SJSA1 (cell line): ENCODE measurements at regions not wholly inside any gene's neighbourhood (a gene's known extent, or its start where the extent isn't known, plus 50 kb on each side); places are given as distances from the start of the nearest gene placed in this dataset.

ENCODE experiments used
- DNase-seq, 2 experiments: peaks; one replicate each; pipeline ENCODE4 v3.0.0-alpha.2; 2015 to 2020; ENCODE audit warnings: low spot score in 2 of 2, low read depth in 1 of 2
- H3K27ac ChIP-seq: fragments of 250-450 bp; sonication (Bioruptor Pico); 2 replicates; pipeline ENCODE4 v1.5.1; 2020; ENCODE audit warnings: mild to moderate bottlenecking, moderate library complexity
- H3K27me3 ChIP-seq: fragments of 250-450 bp; sonication (Bioruptor Pico); replicated peaks from 2 replicates; pipeline ENCODE4 v1.5.1; 2020; ENCODE audit warnings: mild to moderate bottlenecking, moderate library complexity
- H3K36me3 ChIP-seq: fragments of 250-450 bp; sonication (Bioruptor Pico); 2 replicates; pipeline ENCODE4 v1.5.1; 2020; ENCODE audit warnings: mild to moderate bottlenecking
- H3K4me1 ChIP-seq: fragments of 250-450 bp; sonication (Bioruptor Pico); replicated peaks from 2 replicates; pipeline ENCODE4 v1.6.1; 2021; ENCODE audit warnings: mild to moderate bottlenecking
- H3K4me3 ChIP-seq: fragments of 250-450 bp; sonication (Bioruptor Pico); 2 replicates; pipeline ENCODE4 v1.5.1; 2020; ENCODE audit warnings: mild to moderate bottlenecking
- H3K9me3 ChIP-seq: fragments of 250-450 bp; sonication (Bioruptor Pico); replicated peaks from 2 replicates; pipeline ENCODE4 v1.5.1; 2020; ENCODE audit warnings: mild to moderate bottlenecking

- Histone ChIP-seq H3K27ac (no peak overlapping the region), H3K4me1 (no peaks in the 10 kb centered on the region)
Measured at GRCh38 chr3:190790185-190790584, 72.3 kb downstream of the GMNC start.

GRCh38 chr3:190786898-190787297, 75.6 kb downstream of the GMNC start:
- Histone ChIP-seq H3K36me3 (no peaks in the 10 kb centered on the region), H3K9me3 (no peaks in the 10 kb centered on the region), H3K27me3 (no peaks in the 10 kb centered on the region), H3K27ac (no peak overlapping the region), H3K4me1 (no peaks in the 10 kb centered on the region), H3K4me3 (no peak overlapping the region)
- DNase-seq: no peak

More at GRCh38 chr3:190790185-190790584, 72.3 kb downstream of the GMNC start:
- no peaks in the 10 kb centered on the region; the same call in 1 of the 2 replicates for H3K27me3 ChIP-seq
- no peak overlapping the region for H3K4me3 ChIP-seq
- DNase-seq: no peak
- H3K9me3 ChIP-seq: no peaks in the 10 kb centered on the region
- no peaks in the 10 kb centered on the region for H3K36me3 ChIP-seq

DNA sequence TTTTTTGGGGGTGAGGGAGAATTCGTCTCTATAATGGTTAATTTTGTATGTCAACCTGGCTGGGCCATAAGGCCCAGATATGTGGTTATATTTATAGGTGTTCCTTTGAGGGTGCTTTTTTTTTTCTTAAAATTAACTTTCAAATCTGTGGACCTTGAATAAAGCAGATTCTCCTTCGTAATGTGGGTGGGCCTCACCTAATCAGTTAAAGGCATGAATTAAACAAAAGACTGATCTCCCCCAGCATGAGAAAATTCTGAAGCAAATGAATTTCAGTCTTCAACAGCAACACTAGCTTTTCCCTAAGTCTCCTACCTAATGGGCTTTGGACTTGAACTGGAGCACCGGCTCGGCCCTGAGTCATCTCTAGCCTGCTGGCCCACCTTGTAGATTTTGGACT, 77.4 kb downstream of the GMNC start:
- Histone ChIP-seq H3K27ac (no peak overlapping the region), H3K9me3 (no peaks in the 10 kb centered on the region), H3K36me3 (no peaks in the 10 kb centered on the region), H3K4me3 (no peak overlapping the region), H3K27me3 (no peaks in the 10 kb centered on the region), H3K4me1 (no peaks in the 10 kb centered on the region)
- no peak for DNase-seq

GRCh38 chr3:190780524-190780923, 82.0 kb downstream of the GMNC start:
- Histone ChIP-seq H3K27me3 (no peaks in the 10 kb centered on the region), H3K4me1 (no peaks in the 10 kb centered on the region), H3K9me3 (no peaks in the 10 kb centered on the region), H3K27ac (no peak overlapping the region), H3K4me3 (no peak overlapping the region), H3K36me3 (no peaks in the 10 kb centered on the region)
- DNase-seq: no peak

- Histone ChIP-seq H3K9me3 (no peaks in the 10 kb centered on the region), H3K27ac (no peak overlapping the region), H3K27me3 (no peaks in the 10 kb centered on the region), H3K36me3 (no peaks in the 10 kb centered on the region), H3K4me1 (no peaks in the 10 kb centered on the region), H3K4me3 (no peak overlapping the region)
- DNase-seq: no peak
Measured at GRCh38 chr3:190774633-190775032, 87.9 kb downstream of the GMNC start.

DNA sequence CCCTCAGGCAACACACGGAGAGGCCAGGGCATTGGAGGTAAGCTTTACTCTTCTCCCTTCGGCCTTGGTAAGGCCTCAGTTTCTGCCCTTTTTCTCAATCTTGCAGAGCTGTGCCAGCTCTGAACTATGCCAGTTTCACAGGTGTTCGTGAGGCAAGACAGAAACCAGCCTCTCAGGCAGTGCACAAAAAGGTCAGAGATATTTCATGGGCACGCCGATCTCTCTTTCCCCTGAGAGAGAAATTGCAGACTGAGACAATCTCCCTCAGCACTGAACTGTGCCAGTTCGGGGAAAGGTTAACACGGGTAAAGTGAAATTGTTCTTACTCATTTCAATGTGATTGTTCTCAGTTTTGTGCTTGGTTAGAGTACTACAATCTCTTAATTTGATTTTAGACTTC, 88.5 kb downstream of the GMNC start:
- Histone ChIP-seq H3K27me3 (no peaks in the 10 kb centered on the region), H3K9me3 (no peaks in the 10 kb centered on the region), H3K4me1 (no peaks in the 10 kb centered on the region), H3K27ac (no peak overlapping the region), H3K36me3 (no peaks in the 10 kb centered on the region), H3K4me3 (no peak overlapping the region)
- DNase-seq: no peak

DNA sequence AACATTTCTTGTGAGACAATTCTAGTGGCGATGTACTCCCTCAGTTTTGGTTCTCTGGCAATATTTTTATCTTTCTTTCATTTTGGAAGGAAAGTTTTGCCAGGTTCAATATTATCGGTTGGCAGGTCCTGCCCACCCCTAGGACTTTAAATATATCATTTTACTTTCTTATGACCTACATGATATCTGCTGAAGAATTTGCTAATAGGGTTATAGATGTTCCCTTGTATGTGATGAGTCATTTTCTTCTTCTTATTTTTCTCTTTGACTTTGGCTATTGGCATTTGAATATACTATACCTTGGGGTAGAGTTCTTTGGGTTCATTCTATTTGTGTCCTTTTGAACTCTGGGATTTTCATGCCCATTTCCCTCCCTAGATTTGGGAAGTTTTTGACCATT, 89.7 kb downstream of the GMNC start:
- Histone ChIP-seq H3K4me1 (no peaks in the 10 kb centered on the region), H3K4me3 (no peak overlapping the region), H3K27ac (no peak overlapping the region), H3K9me3 (no peaks in the 10 kb centered on the region), H3K36me3 (no peaks in the 10 kb centered on the region), H3K27me3 (no peaks in the 10 kb centered on the region)
- DNase-seq: no peak

- DNase-seq: no peak
- Histone ChIP-seq H3K27me3 (no peaks in the 10 kb centered on the region), H3K36me3 (no peaks in the 10 kb centered on the region), H3K27ac (no peak overlapping the region), H3K9me3 (no peaks in the 10 kb centered on the region), H3K4me3 (no peak overlapping the region), H3K4me1 (no peaks in the 10 kb centered on the region)
Measured at GRCh38 chr3:190768891-190769290, 93.6 kb downstream of the GMNC start.

DNA sequence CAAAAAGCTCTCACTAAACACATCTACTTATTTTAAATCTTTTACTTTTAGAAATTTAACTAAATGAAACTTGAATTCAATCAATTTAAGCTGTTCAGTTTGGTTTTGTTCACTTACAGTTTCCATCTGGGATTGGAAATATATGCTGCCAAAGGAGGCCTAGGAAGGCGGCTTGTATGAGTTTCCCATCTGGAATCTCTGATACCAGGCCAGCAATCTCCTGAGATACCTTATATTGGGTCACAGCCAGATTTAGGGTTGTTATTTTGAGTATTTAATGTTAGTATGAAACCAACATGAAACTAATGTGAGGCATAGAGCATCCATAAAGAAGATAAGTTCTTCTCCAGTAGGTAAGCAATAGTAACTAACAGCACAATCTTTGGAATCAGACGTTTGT, 94.6 kb downstream of the GMNC start:
- H3K9me3 ChIP-seq: no peaks in the 10 kb centered on the region
- no peak overlapping the region for H3K4me3 ChIP-seq
- H3K27ac ChIP-seq: no peak overlapping the region
- no peaks in the 10 kb centered on the region for H3K4me1 ChIP-seq
- DNase-seq: no peak
- no peaks in the 10 kb centered on the region for H3K36me3 ChIP-seq
- no peaks in the 10 kb centered on the region for H3K27me3 ChIP-seq

GRCh38 chr3:190764231-190765134, 98.0 kb downstream of the GMNC start:
- no peak for DNase-seq
- H3K27me3 ChIP-seq: no peaks in the 10 kb centered on the region
- H3K9me3 ChIP-seq: no peaks in the 10 kb centered on the region
- no peak overlapping the region for H3K27ac ChIP-seq
- no peak overlapping the region for H3K4me3 ChIP-seq
- H3K4me1 ChIP-seq: no peaks in the 10 kb centered on the region
- H3K36me3 ChIP-seq: no peaks in the 10 kb centered on the region

- no peak for DNase-seq
- Histone ChIP-seq H3K4me1 (no peaks in the 10 kb centered on the region), H3K27me3 (no peaks in the 10 kb centered on the region), H3K36me3 (no peaks in the 10 kb centered on the region), H3K4me3 (no peak overlapping the region), H3K9me3 (no peaks in the 10 kb centered on the region), H3K27ac (no peak overlapping the region)
Measured at GRCh38 chr3:190762801-190763200, 99.7 kb downstream of the GMNC start.

DNA sequence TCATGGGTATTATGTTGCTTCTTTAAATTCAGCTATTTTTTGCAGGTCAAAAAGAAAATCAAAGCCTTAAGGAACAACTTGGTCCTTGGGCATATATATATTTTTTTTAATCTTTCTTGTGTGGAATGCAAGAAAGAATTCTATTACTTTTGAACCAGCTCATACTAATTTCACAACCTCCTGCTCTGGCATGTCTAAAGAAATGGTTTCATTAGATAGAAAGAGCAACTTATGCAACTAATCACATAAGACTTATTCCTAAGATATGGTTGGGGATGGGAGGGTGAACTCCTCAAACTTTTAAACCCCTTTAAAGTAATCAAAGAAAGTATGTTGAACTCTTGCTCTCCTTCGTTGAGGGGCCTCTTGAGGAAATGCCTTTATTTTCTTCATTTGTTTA, 114.9 kb downstream of the GMNC start:
- DNase-seq: no peak
- Histone ChIP-seq H3K4me3 (no peak overlapping the region), H3K27ac (no peak overlapping the region), H3K9me3 (no peaks in the 10 kb centered on the region), H3K36me3 (no peaks in the 10 kb centered on the region), H3K4me1 (no peaks in the 10 kb centered on the region), H3K27me3 (no peaks in the 10 kb centered on the region)

DNA sequence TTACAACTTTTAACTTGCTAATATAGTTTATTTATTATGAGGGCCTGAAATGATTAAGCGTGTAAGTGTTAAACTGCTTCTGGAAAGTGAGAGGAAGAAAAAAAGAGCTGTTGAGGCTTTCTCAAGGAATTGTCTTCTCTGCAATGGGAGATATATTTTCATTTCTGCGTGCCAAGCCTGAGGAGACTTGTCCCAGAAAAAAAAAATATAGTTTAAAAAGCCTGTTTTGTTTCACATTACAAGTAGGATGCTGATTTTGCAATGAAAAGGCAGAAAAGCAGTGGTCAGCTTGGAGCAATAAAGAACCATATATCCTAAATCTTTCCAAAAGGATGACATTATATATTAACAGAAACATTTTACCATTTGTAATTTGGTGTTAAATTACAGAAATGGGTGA, 115.5 kb downstream of the GMNC start:
- H3K4me1 ChIP-seq: no peaks in the 10 kb centered on the region
- H3K36me3 ChIP-seq: no peaks in the 10 kb centered on the region
- no peak for DNase-seq
- no peak overlapping the region for H3K27ac ChIP-seq
- no peaks in the 10 kb centered on the region for H3K27me3 ChIP-seq
- H3K9me3 ChIP-seq: no peaks in the 10 kb centered on the region
- no peak overlapping the region for H3K4me3 ChIP-seq

DNA sequence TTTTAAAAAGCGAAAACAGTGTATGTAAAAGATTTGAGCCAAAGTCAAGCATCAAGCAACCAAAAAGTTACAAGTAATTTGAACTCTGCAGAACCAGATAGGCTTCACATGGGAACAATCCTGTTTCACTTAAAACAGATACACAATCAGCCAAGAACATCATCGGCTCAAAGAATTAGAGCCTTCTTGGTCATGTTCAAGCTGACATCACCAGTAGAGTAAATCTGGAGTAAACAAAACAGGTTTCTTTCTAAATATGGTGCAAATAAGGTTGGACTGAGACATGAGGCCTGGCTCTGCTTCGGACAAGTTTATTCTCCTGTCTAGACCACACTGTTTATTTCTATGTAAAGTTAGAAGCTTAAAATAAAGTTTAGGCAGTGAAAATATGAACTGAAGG, 116.0 kb downstream of the GMNC start:
- H3K27ac ChIP-seq: no peak overlapping the region
- H3K27me3 ChIP-seq: no peaks in the 10 kb centered on the region
- DNase-seq: no peak
- no peaks in the 10 kb centered on the region for H3K9me3 ChIP-seq
- no peak overlapping the region for H3K4me3 ChIP-seq
- no peaks in the 10 kb centered on the region for H3K4me1 ChIP-seq
- no peaks in the 10 kb centered on the region for H3K36me3 ChIP-seq

DNA sequence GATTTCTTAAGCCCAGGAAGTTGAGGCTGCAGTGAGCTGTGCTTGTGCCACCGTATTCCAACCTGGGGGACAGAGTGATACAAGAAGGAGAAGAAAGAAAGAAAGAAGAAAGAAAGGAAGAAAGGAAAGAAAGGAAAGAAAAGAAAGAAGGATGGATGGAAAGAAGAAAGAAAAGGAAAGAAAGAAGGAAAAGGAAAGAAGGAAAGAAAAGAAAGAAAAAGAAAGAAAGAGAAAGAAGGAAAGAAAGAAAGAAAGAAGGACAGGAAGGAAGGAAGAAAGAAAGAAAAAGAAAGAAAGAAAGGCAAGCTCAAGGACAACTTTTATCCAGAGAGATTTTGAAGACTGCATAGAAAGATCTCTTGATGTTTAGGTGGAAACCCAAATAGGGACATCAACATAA, 120.7 kb downstream of the GMNC start:
- no peaks in the 10 kb centered on the region for H3K4me1 ChIP-seq
- H3K27me3 ChIP-seq: no peaks in the 10 kb centered on the region
- no peak for DNase-seq
- no peak overlapping the region for H3K4me3 ChIP-seq
- no peak overlapping the region for H3K27ac ChIP-seq
- no peaks in the 10 kb centered on the region for H3K9me3 ChIP-seq
- no peaks in the 10 kb centered on the region for H3K36me3 ChIP-seq
